Upper lobe of left lung (tissue), 4 donors: ENCODE measurements at regions not wholly inside any gene's neighbourhood (a gene's known extent, or its start where the extent isn't known, plus 50 kb on each side); places are given as distances from the start of the nearest gene placed in this dataset.

Source experiments
- CTCF ChIP-seq, 6 experiments: fragments of 450-650 bp in 4 of 6; fragments of 200-600 bp in 2 of 6; sonication (generic) in 2 of 6; IDR thresholded peaks; one replicate each; pipeline ENCODE4 v1.5.1; 2016 to 2019; ENCODE audit warnings: antibody characterized with exemption in 6 of 6
- EP300 ChIP-seq, 4 donors: sonication (generic); formaldehyde crosslinking; IDR thresholded peaks; one replicate each; pipeline ENCODE4 v1.5.1; 2017; ENCODE audit warnings: antibody characterized with exemption in 4 of 4, control low read depth in 2 of 4
- POLR2AphosphoS5 ChIP-seq, 2 donors: sonication (generic); formaldehyde crosslinking; IDR thresholded peaks; one replicate each; pipeline ENCODE4 v1.5.1; 2017; ENCODE audit warnings: antibody characterized with exemption in 2 of 2

- no peak for TF ChIP-seq CTCF (IDR thresholded peaks at IDR 0.05)
- no peak for TF ChIP-seq POLR2AphosphoS5 (IDR thresholded peaks at IDR 0.05)
- no peak for TF ChIP-seq EP300 (IDR thresholded peaks at IDR 0.05)
Measured at GRCh38 chr6:100259865-100260264, 204.9 kb downstream of the SIM1 start.
